HG03196 (cell line): ENCODE measurements at regions not wholly inside any gene's neighbourhood (a gene's known extent, or its start where the extent isn't known, plus 50 kb on each side); places are given as distances from the start of the nearest gene placed in this dataset.

Experiments
- ATAC-seq: cut with Tn5 transposase; IDR thresholded peaks from one replicate; pipeline ENCODE4 v1.9.1; 2021; ENCODE audit not compliant: unreplicated experiment

DNA sequence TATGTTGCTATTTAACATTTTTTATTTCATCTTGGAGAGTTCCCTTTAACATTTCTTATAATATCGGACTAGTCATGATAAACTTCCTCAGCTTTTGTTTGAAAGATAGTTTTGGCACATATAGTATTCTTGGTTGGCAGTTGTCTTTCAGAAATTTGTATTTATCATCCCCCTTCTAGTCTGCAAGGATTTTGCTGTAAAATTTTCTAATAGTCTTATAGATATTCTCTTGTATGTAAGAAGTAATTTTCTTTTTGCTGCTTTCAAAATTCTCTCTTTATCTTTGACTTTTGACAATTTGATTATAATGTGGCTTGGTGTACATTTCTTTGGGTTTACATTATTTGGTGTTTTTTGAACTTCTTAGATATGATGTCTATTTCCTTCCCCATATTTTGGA is 116.0 kb upstream of the AVPR1A start:
- no peak for ATAC-seq

GRCh38 chr12:63264629-63265028 is 113.6 kb upstream of the AVPR1A start:
- ATAC-seq, result no peak

DNA sequence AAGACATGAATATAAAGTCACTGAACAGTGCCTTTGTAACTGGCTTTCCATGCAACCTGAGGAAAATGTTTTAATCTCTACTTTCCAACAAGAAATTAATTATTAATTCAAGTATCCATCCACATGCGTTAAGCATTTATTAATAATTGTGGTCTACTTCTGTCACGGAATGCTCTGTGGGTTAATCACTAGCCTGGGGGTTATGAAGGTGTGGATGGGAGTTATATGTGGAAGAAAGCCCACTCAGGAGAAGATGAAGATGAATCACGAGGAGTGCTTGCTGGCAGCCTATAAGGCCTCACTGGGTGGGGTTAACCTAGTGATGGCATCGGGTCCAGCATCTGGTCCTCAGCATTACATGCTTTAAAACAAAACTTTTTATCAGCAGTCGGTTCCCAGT is 99.5 kb upstream of the AVPR1A start:
- ATAC-seq, result no peak

- ATAC-seq, result no peak
Measured at GRCh38 chr12:63238892-63239291, 87.9 kb upstream of the AVPR1A start.

DNA sequence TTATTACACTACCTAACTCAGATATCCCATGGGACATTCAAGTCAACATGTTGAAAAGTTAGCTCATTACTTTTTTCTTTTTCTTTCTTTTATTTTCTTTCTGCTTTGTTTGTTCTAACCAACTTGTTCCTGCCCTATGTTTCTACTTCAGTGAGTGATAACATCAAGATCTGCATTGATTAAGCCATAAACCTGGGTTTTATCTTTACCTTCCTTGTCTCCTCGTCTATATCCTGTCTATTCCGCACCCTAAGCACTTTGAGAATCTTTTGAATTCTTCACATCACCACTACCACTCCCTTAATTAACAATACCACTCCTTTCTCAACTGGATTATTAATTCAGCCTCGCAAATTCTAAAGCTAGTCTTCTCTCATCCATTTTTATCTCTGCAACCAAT is 81.9 kb upstream of the AVPR1A start:
- ATAC-seq, result no peak

DNA sequence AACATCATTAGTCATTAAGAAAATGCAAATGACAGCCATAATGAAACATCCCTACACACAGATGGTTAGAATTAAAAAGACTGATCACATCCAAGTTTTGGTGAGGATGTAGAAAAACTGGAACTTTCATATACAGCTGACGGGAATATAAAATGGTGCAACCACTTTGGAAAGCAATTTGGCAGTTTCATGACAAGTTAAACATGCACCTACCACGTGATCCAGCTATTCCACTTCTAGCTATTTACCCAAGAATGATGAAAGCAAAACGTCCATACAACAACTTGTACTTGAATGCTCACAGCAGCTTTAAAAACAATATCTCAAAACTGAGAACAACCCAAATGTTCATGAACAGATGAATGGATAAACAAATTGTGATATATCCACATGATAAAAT is 77.9 kb upstream of the AVPR1A start:
- no peak for ATAC-seq

GRCh38 chr12:63226792-63227463 is 75.9 kb upstream of the AVPR1A start:
- ATAC-seq, result no peak

DNA sequence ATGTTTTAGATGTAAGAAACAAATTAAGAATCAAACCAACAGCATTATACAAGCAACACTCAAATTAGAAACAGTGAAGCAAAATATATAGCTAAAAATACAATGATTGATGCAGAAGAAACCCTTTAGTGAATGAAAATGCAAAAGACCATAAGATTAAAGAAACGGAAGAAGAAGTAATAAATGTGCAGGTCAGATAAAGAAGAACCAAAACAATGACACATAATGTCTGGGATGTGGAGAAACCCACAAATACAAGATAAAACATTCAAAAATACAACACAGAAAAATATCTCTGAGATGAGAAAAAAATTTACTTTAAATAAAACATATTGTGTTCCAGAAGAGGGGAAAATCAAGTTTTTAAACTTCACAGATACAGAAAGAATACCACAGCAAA is 73.4 kb upstream of the AVPR1A start:
- ATAC-seq, result no peak

GRCh38 chr12:63223128-63223527 is 72.1 kb upstream of the AVPR1A start:
- ATAC-seq, result no peak

GRCh38 chr12:63222582-63222981 is 71.6 kb upstream of the AVPR1A start:
- ATAC-seq, result no peak

- ATAC-seq, result no peak
Measured at GRCh38 chr12:63220921-63221320, 69.9 kb upstream of the AVPR1A start.

DNA sequence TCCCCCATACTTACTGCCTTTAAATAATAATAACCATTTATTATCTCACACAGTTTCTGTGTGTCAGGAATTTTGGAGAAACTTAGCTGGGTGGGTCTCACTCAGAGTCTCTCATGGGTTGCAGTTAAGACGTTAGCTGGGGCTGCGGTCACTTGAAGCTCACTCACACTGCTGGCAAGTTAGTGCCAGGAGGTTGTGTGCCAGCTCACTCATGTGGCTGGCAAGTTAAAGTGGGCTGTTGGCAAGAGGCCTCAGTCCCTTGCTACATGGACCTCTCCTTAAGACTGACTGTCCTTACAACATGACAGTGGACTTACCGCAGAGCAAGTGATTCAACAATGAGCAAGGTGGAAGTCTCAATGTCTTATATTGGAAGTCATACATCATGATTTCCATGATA is 61.3 kb upstream of the AVPR1A start:
- ATAC-seq, result no peak

DNA sequence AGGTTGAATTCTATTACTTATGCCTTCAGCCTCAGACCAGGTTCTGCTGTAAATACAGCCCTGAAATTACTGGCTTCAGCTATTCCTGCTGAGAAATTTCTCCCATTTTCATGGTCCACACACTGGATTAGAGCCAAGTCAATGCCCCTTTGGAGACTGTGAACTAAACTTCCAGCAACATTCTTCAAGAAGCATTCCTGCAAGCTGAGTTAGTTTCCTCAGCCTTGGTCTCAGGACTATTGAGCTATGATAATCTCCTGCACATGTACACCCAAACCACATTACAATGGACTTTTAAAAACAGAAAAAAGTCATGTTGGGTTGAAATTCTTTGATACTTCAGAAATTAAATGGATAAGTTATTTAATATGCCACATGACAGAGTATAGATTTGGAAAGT is 58.0 kb upstream of the AVPR1A start:
- no peak for ATAC-seq

- ATAC-seq, result no peak
Measured at GRCh38 chr12:63206909-63207308, 55.9 kb upstream of the AVPR1A start.

DNA sequence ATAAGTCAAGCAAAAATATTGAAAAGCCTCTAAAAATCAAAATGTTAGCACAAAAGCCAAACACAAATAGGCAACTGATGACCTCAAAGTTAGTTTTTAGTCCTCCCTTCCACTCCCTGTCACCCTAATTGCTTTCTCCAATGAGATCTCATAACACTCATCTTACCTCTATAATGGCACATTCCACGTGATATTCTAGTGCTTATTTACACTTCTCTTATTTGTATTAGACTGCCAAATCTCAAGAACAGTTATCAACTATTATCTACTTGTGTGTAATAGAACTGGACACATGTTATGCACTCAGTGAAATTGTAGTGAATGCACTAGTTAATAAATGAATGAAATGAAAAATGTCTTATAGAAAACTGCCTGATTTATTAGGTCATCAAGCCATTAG is 55.5 kb upstream of the AVPR1A start:
- ATAC-seq, result no peak
